Nephron progenitor cell (in vitro differentiated cells): ENCODE measurements at regions not wholly inside any gene's neighbourhood (a gene's known extent, or its start where the extent isn't known, plus 50 kb on each side); places are given as distances from the start of the nearest gene placed in this dataset.

Experiments
- DNase-seq: peaks from one replicate; pipeline ENCODE4 v3.0.0; 2021
- H3K27ac Mint-ChIP-seq: 2 replicates; pipeline ENCODE4 v1.8.0; 2021; ENCODE audit warnings: mild to moderate bottlenecking, moderate library complexity, mixed read lengths
- H3K27me3 Mint-ChIP-seq: 2 replicates; pipeline ENCODE4 v1.8.0; 2021; ENCODE audit warnings: mild to moderate bottlenecking, low read depth, mixed read lengths; ENCODE audit not compliant: poor library complexity
- H3K36me3 Mint-ChIP-seq: 2 replicates; pipeline ENCODE4 v1.8.0; 2021; ENCODE audit warnings: low read depth, mixed read lengths
- H3K4me1 Mint-ChIP-seq: 2 replicates; pipeline ENCODE4 v1.8.0; 2021; ENCODE audit warnings: mixed read lengths
- H3K4me3 Mint-ChIP-seq: 2 replicates; pipeline ENCODE4 v1.8.0; 2021; ENCODE audit warnings: mild to moderate bottlenecking, moderate library complexity, mixed read lengths
- H3K9me3 Mint-ChIP-seq: 2 replicates; pipeline ENCODE4 v1.8.0; 2021; ENCODE audit warnings: mild to moderate bottlenecking, moderate library complexity, mixed read lengths
- TF ChIP-seq, protein P1 (sequence below): fragments of 200-600 bp; sonication (generic); IDR thresholded peaks from 2 replicates; pipeline ENCODE4 v1.5.0; 2021; ENCODE audit warnings: antibody characterized with exemption

GRCh38 chr12:94033101-94033500 lies 115.3 kb upstream of the PLXNC1 start:
- H3K9me3 Mint-ChIP-seq = peaks cover 52% of the 10 kb centered on the region
- TF ChIP-seq, protein P1, sequence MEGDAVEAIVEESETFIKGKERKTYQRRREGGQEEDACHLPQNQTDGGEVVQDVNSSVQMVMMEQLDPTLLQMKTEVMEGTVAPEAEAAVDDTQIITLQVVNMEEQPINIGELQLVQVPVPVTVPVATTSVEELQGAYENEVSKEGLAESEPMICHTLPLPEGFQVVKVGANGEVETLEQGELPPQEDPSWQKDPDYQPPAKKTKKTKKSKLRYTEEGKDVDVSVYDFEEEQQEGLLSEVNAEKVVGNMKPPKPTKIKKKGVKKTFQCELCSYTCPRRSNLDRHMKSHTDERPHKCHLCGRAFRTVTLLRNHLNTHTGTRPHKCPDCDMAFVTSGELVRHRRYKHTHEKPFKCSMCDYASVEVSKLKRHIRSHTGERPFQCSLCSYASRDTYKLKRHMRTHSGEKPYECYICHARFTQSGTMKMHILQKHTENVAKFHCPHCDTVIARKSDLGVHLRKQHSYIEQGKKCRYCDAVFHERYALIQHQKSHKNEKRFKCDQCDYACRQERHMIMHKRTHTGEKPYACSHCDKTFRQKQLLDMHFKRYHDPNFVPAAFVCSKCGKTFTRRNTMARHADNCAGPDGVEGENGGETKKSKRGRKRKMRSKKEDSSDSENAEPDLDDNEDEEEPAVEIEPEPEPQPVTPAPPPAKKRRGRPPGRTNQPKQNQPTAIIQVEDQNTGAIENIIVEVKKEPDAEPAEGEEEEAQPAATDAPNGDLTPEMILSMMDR = no peak
- H3K27ac Mint-ChIP-seq = no peak overlapping the region
- peaks cover 16% of the 10 kb centered on the region for H3K36me3 Mint-ChIP-seq
- no peaks in the 10 kb centered on the region for H3K27me3 Mint-ChIP-seq
- peaks cover 31% of the 10 kb centered on the region for H3K4me1 Mint-ChIP-seq
- DNase-seq = no peak
- H3K4me3 Mint-ChIP-seq = no peak overlapping the region

DNA sequence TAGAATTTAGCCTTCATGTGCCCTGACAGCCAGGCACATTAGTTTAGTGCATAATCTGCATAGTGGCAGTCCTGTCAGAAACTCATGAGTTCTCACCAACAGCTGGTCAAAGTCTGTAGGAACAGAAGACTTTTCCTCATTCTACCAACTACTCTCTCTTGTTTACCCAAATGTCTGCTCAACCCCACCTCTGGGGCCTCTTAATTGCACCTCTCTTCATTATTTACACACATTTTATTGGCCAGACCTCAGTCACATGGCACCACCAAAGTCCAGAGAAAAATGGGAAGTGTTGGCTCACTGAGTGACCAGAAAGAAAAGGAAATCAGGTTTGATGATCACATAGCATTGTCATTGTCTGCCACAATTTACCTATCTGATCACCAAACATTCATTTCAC lies 114.6 kb upstream of the PLXNC1 start:
- TF ChIP-seq, protein P1 = no peak
- Mint-ChIP-seq H3K27ac (no peak overlapping the region), H3K4me3 (no peak overlapping the region), H3K27me3 (no peaks in the 10 kb centered on the region), H3K9me3 (peaks cover 54% of the 10 kb centered on the region), H3K36me3 (peaks cover 13% of the 10 kb centered on the region), H3K4me1 (peaks cover 31% of the 10 kb centered on the region)
- no peak for DNase-seq

DNA sequence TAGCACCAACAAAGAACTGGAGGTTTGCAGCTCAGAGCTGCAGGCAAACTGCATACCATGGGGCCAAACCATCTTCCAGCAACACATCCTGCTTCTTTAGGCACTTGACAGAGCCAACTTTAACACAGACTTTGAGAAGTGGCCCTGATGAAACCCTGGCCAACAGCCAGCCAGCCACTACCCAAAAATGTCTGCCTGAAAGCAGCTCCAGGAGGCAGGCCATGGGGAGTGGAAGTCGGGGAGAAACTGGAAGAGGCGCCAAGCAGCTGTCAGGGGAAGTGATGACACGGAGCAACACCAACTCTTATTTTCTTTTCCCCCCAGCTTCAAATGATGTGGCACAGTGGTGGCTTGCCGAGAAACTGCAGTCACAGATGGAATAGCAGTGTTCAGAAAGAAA lies 110.9 kb upstream of the PLXNC1 start:
- Mint-ChIP-seq H3K4me1 (peaks cover 27% of the 10 kb centered on the region), H3K36me3 (peaks cover 12% of the 10 kb centered on the region), H3K4me3 (no peak overlapping the region), H3K9me3 (peaks cover 60% of the 10 kb centered on the region), H3K27me3 (no peaks in the 10 kb centered on the region), H3K27ac (no peak overlapping the region)
- DNase-seq = no peak
- TF ChIP-seq, protein P1 = no peak

- Mint-ChIP-seq H3K36me3 (peaks cover 9% of the 10 kb centered on the region), H3K27ac (no peak overlapping the region), H3K4me1 (peaks cover 16% of the 10 kb centered on the region), H3K27me3 (no peaks in the 10 kb centered on the region), H3K9me3 (peaks cover 49% of the 10 kb centered on the region), H3K4me3 (no peak overlapping the region)
- no peak for DNase-seq
- TF ChIP-seq, protein P1 = no peak
Observed at GRCh38 chr12:94038605-94039004, 109.8 kb upstream of the PLXNC1 start.

DNA sequence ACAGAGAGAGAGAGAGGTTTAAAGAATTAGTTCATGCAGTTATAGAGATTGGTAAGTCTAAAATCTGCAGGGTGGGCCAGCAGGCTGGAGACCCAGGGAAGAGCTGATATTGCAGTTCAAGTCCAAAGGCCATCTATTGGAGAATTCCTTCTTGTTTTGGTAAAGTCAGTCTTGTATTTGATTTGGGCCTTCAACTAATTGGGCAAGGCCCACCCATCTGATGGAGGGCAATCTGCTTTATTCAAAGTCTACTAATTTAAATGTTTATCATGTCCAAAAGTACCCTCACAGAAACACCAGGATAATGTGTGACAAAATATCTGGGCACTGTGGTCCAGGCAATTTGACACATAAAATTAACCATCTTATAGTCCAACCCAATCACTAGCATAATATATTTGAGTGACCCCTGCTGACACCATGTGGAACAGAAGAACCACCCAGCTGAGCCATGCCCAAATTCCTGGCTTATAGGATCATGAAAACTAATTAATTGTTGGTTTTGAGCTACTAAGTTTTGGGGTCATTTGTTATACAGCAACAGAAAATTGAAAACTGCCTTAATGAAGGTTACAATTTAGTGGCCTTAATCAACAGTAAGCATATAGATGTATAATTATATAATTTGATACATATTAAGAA lies 109.1 kb upstream of the PLXNC1 start:
- Mint-ChIP-seq H3K27ac (no peak overlapping the region), H3K9me3 (peaks cover 41% of the 10 kb centered on the region), H3K4me3 (no peak overlapping the region), H3K27me3 (no peaks in the 10 kb centered on the region), H3K4me1 (peaks cover 15% of the 10 kb centered on the region), H3K36me3 (peaks cover 9% of the 10 kb centered on the region)
- TF ChIP-seq, protein P1 = no peak
- no peak for DNase-seq

GRCh38 chr12:94039914-94040313 lies 108.5 kb upstream of the PLXNC1 start:
- Mint-ChIP-seq H3K9me3 (peaks cover 36% of the 10 kb centered on the region), H3K27ac (no peak overlapping the region), H3K4me3 (no peak overlapping the region), H3K36me3 (peaks cover 4% of the 10 kb centered on the region), H3K27me3 (no peaks in the 10 kb centered on the region), H3K4me1 (peaks cover 15% of the 10 kb centered on the region)
- DNase-seq = no peak
- TF ChIP-seq, protein P1 = no peak
